Loucy (cell line): ENCODE measurements at regions not wholly inside any gene's neighbourhood (a gene's known extent, or its start where the extent isn't known, plus 50 kb on each side); places are given as distances from the start of the nearest gene placed in this dataset.

ENCODE experiments used
- EZH2phosphoT487 ChIP-seq: fragments of 200-600 bp; IDR thresholded peaks from 2 replicates; pipeline ENCODE4 v1.6.1; 2018; ENCODE audit warnings: antibody characterized with exemption, mild to moderate bottlenecking, moderate library complexity, borderline replicate concordance
- TF ChIP-seq, protein P1 (sequence below): fragments of 200-600 bp; sonication (generic); conservative IDR thresholded peaks from 2 replicates; pipeline ENCODE4 v1.5.1; 2014; ENCODE audit warnings: mild to moderate bottlenecking, antibody characterized with exemption, low read length

DNA sequence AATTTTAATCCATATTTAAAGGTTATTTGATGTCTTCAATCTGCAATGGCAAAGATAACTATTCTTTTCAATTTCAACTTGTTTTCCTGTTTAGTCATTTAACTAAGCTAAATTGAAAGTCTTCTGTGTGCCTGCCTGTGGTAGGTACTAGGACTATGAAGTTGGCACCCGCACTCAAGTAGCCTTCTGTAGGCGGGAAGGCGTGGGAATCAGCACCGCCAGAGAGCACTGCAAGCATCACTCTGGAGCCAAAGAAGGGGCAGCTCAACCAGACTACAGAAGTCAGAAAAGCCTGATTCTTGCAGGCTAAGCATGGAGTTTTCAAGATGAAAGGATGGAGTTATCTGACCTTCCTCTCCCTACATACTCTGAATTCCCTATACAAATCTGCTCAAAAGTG lies 269.0 kb upstream of the PHF14 start:
- TF ChIP-seq, protein P1, sequence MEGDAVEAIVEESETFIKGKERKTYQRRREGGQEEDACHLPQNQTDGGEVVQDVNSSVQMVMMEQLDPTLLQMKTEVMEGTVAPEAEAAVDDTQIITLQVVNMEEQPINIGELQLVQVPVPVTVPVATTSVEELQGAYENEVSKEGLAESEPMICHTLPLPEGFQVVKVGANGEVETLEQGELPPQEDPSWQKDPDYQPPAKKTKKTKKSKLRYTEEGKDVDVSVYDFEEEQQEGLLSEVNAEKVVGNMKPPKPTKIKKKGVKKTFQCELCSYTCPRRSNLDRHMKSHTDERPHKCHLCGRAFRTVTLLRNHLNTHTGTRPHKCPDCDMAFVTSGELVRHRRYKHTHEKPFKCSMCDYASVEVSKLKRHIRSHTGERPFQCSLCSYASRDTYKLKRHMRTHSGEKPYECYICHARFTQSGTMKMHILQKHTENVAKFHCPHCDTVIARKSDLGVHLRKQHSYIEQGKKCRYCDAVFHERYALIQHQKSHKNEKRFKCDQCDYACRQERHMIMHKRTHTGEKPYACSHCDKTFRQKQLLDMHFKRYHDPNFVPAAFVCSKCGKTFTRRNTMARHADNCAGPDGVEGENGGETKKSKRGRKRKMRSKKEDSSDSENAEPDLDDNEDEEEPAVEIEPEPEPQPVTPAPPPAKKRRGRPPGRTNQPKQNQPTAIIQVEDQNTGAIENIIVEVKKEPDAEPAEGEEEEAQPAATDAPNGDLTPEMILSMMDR, result no peak
- TF ChIP-seq EZH2phosphoT487, result no peak
